HepG2 (cell line): ENCODE measurements at regions not wholly inside any gene's neighbourhood (a gene's known extent, or its start where the extent isn't known, plus 50 kb on each side); places are given as distances from the start of the nearest gene placed in this dataset.

ENCODE experiments used
- NR2F2 ChIP-seq: IDR thresholded peaks from 2 replicates; pipeline ENCODE4 v1.6.1; 2012; ENCODE audit warnings: low read depth, inconsistent platforms, borderline replicate concordance
- PHF20 ChIP-seq: sonication (generic); formaldehyde crosslinking; IDR thresholded peaks from 2 replicates; pipeline ENCODE4 v1.5.0; 2020; ENCODE audit warnings: mild to moderate bottlenecking, missing genetic modification reagents
- SIX1 ChIP-seq: sonication (generic); formaldehyde crosslinking; IDR thresholded peaks from 2 replicates; pipeline ENCODE4 v1.4.0; 2020; ENCODE audit warnings: missing genetic modification reagents, borderline replicate concordance
- TERF1 ChIP-seq: sonication (generic); formaldehyde crosslinking; IDR thresholded peaks from 2 replicates; pipeline ENCODE4 v1.8.0; 2022; ENCODE audit warnings: mild to moderate bottlenecking, missing genetic modification reagents, moderate library complexity
- THAP11 ChIP-seq: IDR thresholded peaks from 2 replicates; pipeline ENCODE4 v1.6.1; 2016; ENCODE audit warnings: missing biosample characterization, missing genetic modification reagents
- UBTF ChIP-seq: sonication (generic); formaldehyde crosslinking; IDR thresholded peaks from 2 replicates; pipeline ENCODE4 v1.4.0; 2020; ENCODE audit warnings: mild to moderate bottlenecking, missing genetic modification reagents
- ZBTB33 ChIP-seq: sonication (generic); formaldehyde crosslinking; IDR thresholded peaks from 2 replicates; pipeline ENCODE4 v1.4.0; 2020; ENCODE audit warnings: missing genetic modification reagents
- ZFP36 ChIP-seq: fragments of 150-350 bp; IDR thresholded peaks from 2 replicates; pipeline ENCODE4 v1.6.1; 2018; ENCODE audit warnings: borderline replicate concordance, low read length, low read depth; ENCODE audit not compliant: partially characterized antibody
- ZNF160 ChIP-seq: sonication (generic); formaldehyde crosslinking; IDR thresholded peaks from 2 replicates; pipeline ENCODE4 v1.8.0; 2022; ENCODE audit warnings: mild to moderate bottlenecking, inconsistent platforms, missing genetic modification reagents
- ZNF225 ChIP-seq: sonication (generic); formaldehyde crosslinking; IDR thresholded peaks from 2 replicates; pipeline ENCODE4 v1.4.0; 2020; ENCODE audit warnings: mild to moderate bottlenecking, missing genetic modification reagents
- ZNF777 ChIP-seq: sonication (generic); formaldehyde crosslinking; IDR thresholded peaks from 2 replicates; pipeline ENCODE4 v1.4.0; 2020; ENCODE audit warnings: missing genetic modification reagents
- ZNF816 ChIP-seq: sonication (generic); formaldehyde crosslinking; IDR thresholded peaks from 2 replicates; pipeline ENCODE4 v1.8.0; 2022; ENCODE audit warnings: missing genetic modification reagents, mild to moderate bottlenecking, borderline replicate concordance

GRCh38 chr1:208599063-208599462 lies 354.9 kb upstream of the PLXNA2 start (continued):
- TF ChIP-seq ZNF816 (no peak), PHF20 (CRISPR knock-in tag) (no peak), UBTF (CRISPR knock-in tag) (no peak), ZNF160 (CRISPR knock-in tag) (no peak), ZNF225 (CRISPR knock-in tag) (no peak), ZNF777 (CRISPR knock-in tag) (no peak), ZFP36 (no peak), NR2F2 (no peak), TERF1 (CRISPR knock-in tag) (no peak), THAP11 (CRISPR knock-in tag) (no peak), SIX1 (CRISPR knock-in tag) (no peak), ZBTB33 (CRISPR knock-in tag) (no peak)
